Subcutaneous abdominal adipose tissue (tissue), 5 donors: ENCODE measurements at regions not wholly inside any gene's neighbourhood (a gene's known extent, or its start where the extent isn't known, plus 50 kb on each side); places are given as distances from the start of the nearest gene placed in this dataset.
"Not testable (repeated sequence)": the region's sequence is repeated elsewhere in the genome, so short reads cannot be mapped to it uniquely, and the experiment has no call there.

Experiments used
- H3K27ac ChIP-seq: one replicate; pipeline ENCODE4 v1.7.0; 2013; ENCODE audit warnings: low read depth, mild to moderate bottlenecking, inconsistent platforms, low read length, moderate library complexity
- H3K27me3 ChIP-seq, 5 donors: one replicate each; pipeline ENCODE4 v1.7.0; 2013; ENCODE audit warnings: low read length in 5 of 5, inconsistent platforms in 1 of 5; ENCODE audit not compliant: control insufficient read depth in 5 of 5, insufficient read depth in 4 of 5
- H3K36me3 ChIP-seq, 5 donors: one replicate each; pipeline ENCODE4 v1.7.0; 2013; ENCODE audit warnings: low read length in 5 of 5; ENCODE audit not compliant: control insufficient read depth in 5 of 5, insufficient read depth in 5 of 5
- H3K4me1 ChIP-seq, 5 donors: one replicate each; pipeline ENCODE4 v1.7.0; 2013; ENCODE audit warnings: low read length in 5 of 5, mild to moderate bottlenecking in 3 of 5, moderate library complexity in 1 of 5; ENCODE audit not compliant: control insufficient read depth in 5 of 5, insufficient read depth in 5 of 5
- H3K4me3 ChIP-seq, 5 donors: one replicate each; pipeline ENCODE4 v1.7.0; 2013; ENCODE audit warnings: low read length in 5 of 5, low read depth in 1 of 5
- H3K9ac ChIP-seq, 5 donors: one replicate each; pipeline ENCODE4 v1.7.0; 2013; ENCODE audit warnings: low read length in 5 of 5, mild to moderate bottlenecking in 4 of 5, moderate library complexity in 3 of 5
- H3K9me3 ChIP-seq, 5 donors: one replicate each; pipeline ENCODE4 v1.7.0; 2013; ENCODE audit warnings: low read length in 5 of 5; ENCODE audit not compliant: control insufficient read depth in 5 of 5
- donor health status: healthy.
- donor health status: healthy.
- donor health status: healthy.
- donor health status: healthy.
- donor health status: healthy.

DNA sequence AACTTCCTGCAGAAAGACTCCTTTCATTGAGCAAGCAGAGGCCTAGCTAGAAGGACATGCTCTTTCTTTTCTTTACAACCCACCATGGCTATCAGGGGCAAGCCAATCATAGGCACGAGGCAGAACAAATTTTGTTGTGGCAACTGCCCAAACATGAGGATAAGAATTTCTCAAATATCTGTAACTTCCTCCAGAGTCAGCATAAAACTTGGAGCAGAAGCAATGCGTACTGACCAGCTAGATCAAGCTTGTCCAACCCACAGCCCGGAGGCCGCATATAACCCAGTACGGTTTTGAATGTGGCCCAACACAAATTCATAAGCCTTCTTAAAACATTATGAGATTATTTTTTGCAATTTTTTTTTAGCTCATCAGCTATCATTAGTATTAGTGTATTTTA is 87.0 kb upstream of the SOX21 start:
- Histone ChIP-seq H3K27me3 (peaks cover 0 to 2% (median 0%) of the 10 kb centered on the region in 5 donors), H3K4me3 (no peak overlapping the region), H3K36me3 (no peaks in the 10 kb centered on the region)

GRCh38 chr13:94798738-94799137 is 86.4 kb upstream of the SOX21 start:
- no peaks in the 10 kb centered on the region for H3K36me3 ChIP-seq
- H3K4me1 ChIP-seq, result peaks cover 0 to 20% (median 9%) of the 10 kb centered on the region in 5 donors
- H3K9ac ChIP-seq, result no peak overlapping the region

More for the DNA sequence above, 87.0 kb upstream of the SOX21 start:
- no peak overlapping the region for H3K9ac ChIP-seq
- H3K4me1 ChIP-seq, result peaks cover 0 to 20% (median 9%) of the 10 kb centered on the region in 5 donors
- H3K27ac ChIP-seq, result no peak overlapping the region
- H3K9me3 ChIP-seq, result no peaks in the 10 kb centered on the region

GRCh38 chr13:94795292-94795691 is 82.9 kb upstream of the SOX21 start:
- Histone ChIP-seq H3K9me3 (peaks cover 0 to 3% (median 0%) of the 10 kb centered on the region in 5 donors), H3K36me3 (no peaks in the 10 kb centered on the region), H3K27me3 (no peaks in the 10 kb centered on the region), H3K9ac (no peak overlapping the region), H3K27ac (no peak overlapping the region), H3K4me3 (no peak overlapping the region), H3K4me1 (peaks cover 0 to 14% (median 9%) of the 10 kb centered on the region in 5 donors)

More at GRCh38 chr13:94798738-94799137, 86.4 kb upstream of the SOX21 start:
- no peak overlapping the region for H3K4me3 ChIP-seq
- no peak overlapping the region for H3K27ac ChIP-seq
- no peaks in the 10 kb centered on the region for H3K9me3 ChIP-seq
- peaks cover 0 to 2% (median 0%) of the 10 kb centered on the region in 5 donors for H3K27me3 ChIP-seq

DNA sequence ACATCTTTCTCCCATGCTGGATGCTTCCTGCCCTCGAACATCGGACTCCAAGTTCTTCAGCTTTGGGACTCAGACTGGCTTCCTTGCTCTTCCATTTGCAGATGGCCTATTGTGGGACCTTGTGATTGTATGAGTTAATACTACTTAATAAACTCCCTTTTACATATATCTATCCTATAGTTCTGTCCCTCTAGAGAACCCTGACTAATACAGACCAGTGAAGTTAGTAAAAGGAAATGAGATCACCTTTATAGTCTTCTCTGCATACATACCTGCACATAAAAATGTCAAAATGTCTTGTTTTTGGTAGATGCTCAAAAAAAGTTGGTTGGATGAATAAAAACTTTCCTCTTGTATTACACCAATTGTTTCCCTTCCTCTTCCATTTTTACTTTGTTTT is 73.9 kb upstream of the SOX21 start:
- not testable (repeated sequence) for H3K27me3 ChIP-seq, H3K4me1 ChIP-seq, H3K9ac ChIP-seq, H3K27ac ChIP-seq, H3K36me3 ChIP-seq, H3K4me3 ChIP-seq, H3K9me3 ChIP-seq

GRCh38 chr13:94784066-94784465 is 71.7 kb upstream of the SOX21 start:
- H3K27me3 ChIP-seq, result no peaks in the 10 kb centered on the region
- H3K9ac ChIP-seq, result no peak overlapping the region
- no peaks in the 10 kb centered on the region for H3K36me3 ChIP-seq
- no peak overlapping the region for H3K4me3 ChIP-seq
- H3K4me1 ChIP-seq, result no peaks in the 10 kb centered on the region
- H3K9me3 ChIP-seq, result peaks cover 0 to 6% (median 0%) of the 10 kb centered on the region in 5 donors
- H3K27ac ChIP-seq, result no peak overlapping the region

- H3K9me3 ChIP-seq, result peaks cover 0 to 6% (median 0%) of the 10 kb centered on the region in 5 donors
- no peak overlapping the region for H3K27ac ChIP-seq
- no peak overlapping the region for H3K9ac ChIP-seq
- no peaks in the 10 kb centered on the region for H3K4me1 ChIP-seq
- H3K4me3 ChIP-seq, result no peak overlapping the region
- H3K36me3 ChIP-seq, result no peaks in the 10 kb centered on the region
- H3K27me3 ChIP-seq, result no peaks in the 10 kb centered on the region
Observed at GRCh38 chr13:94783489-94783888, 71.1 kb upstream of the SOX21 start.

GRCh38 chr13:94780421-94780820 is 68.1 kb upstream of the SOX21 start:
- Histone ChIP-seq H3K27me3 (no peaks in the 10 kb centered on the region), H3K36me3 (no peaks in the 10 kb centered on the region)

DNA sequence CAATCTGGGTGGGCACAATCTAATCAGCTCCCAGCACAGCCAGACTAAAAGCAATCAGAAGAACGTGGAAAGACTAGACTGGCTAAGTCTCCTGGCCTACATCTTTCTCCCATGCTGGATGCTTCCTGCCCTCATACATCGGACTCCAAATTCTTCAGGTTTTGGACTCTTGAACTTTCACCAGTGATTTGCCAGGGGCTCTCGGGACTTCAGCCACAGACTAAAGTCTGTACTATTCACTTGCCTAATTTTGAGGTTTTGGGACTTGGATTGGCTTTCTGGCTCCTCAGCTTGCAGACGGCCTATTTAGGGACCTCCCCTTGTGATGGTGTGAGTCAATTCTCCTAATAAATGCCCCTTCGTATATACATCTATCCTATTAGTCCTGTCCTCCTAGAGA is 66.6 kb upstream of the SOX21 start:
- H3K4me1 ChIP-seq, result no peaks in the 10 kb centered on the region
- no peaks in the 10 kb centered on the region for H3K27me3 ChIP-seq
- no peak overlapping the region for H3K4me3 ChIP-seq
- no peak overlapping the region for H3K27ac ChIP-seq
- H3K9me3 ChIP-seq, result peaks cover 0 to 6% (median 0%) of the 10 kb centered on the region in 5 donors
- no peaks in the 10 kb centered on the region for H3K36me3 ChIP-seq
- no peak overlapping the region for H3K9ac ChIP-seq

More at GRCh38 chr13:94780421-94780820, 68.1 kb upstream of the SOX21 start:
- no peak overlapping the region for H3K4me3 ChIP-seq
- H3K4me1 ChIP-seq, result no peaks in the 10 kb centered on the region
- no peak overlapping the region for H3K9ac ChIP-seq
- no peak overlapping the region for H3K27ac ChIP-seq
- H3K9me3 ChIP-seq, result peaks cover 0 to 6% (median 0%) of the 10 kb centered on the region in 5 donors

DNA sequence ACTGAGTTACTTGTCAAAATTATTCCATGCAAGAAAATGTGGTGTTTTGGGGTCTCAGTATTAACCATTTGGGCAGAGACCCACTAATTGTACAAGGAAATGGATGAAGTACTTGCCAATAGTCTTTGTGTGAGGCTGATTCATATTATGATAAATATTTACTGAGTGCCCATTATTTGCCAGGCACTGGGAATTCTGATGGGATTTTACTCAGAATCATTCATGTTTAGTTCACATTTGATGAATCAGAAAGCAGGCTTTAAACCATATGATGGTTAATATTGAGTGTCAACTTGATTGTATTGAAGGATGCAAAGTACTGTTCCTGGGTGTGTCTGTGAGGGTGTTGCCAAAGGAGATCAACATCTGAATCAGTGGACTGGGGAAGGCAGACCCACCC is 66.2 kb upstream of the SOX21 start:
- Histone ChIP-seq H3K9me3 (peaks cover 0 to 6% (median 0%) of the 10 kb centered on the region in 5 donors), H3K4me1 (no peaks in the 10 kb centered on the region), H3K36me3 (no peaks in the 10 kb centered on the region), H3K27ac (no peak overlapping the region), H3K9ac (no peak overlapping the region), H3K4me3 (no peak overlapping the region), H3K27me3 (no peaks in the 10 kb centered on the region)

DNA sequence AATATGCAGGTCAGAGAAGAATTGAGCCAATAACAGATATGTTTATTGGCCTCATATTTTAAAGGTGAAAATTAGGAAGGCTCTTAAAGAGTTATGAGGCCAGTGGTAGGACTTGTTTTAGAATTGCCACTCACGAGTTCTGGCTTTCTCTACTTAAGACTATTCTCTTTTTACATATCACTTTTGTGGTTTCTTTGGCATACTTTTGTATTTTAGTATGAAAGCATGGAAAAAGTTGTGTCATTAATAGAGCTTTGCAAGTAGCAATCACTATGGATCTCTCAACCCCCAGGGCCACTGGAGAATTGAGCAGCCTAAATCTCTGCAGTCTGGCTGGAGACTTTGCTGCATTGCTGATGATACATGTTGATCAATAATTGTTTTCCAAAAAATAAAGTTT is 64.6 kb upstream of the SOX21 start:
- Histone ChIP-seq H3K4me1 (no peaks in the 10 kb centered on the region), H3K9ac (no peak overlapping the region), H3K27me3 (no peaks in the 10 kb centered on the region), H3K36me3 (no peaks in the 10 kb centered on the region), H3K9me3 (no peaks in the 10 kb centered on the region), H3K27ac (no peak overlapping the region), H3K4me3 (no peak overlapping the region)

DNA sequence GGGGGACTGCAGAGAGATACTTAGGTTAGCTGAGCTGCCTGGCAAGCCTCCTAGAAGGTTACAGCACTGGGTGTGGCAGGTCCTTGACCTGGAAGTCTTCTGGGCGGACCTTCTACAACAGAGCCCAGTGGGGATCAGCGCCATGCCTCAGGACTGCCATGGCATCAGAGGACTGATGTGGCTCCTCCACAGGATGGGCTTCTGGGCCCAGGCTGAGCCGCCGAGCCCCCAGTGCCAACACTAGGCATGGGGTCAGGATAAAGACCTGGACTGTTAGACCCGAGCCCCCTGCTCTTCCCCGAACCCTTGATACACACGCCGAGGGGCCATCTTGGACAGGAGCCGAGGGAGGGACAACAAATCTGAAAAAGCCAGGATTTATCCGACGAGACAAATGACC is 64.0 kb upstream of the SOX21 start:
- H3K4me3 ChIP-seq, result no peak overlapping the region
- H3K9ac ChIP-seq, result no peak overlapping the region
- no peaks in the 10 kb centered on the region for H3K27me3 ChIP-seq
- H3K36me3 ChIP-seq, result no peaks in the 10 kb centered on the region
- no peak overlapping the region for H3K27ac ChIP-seq
- no peaks in the 10 kb centered on the region for H3K9me3 ChIP-seq
- H3K4me1 ChIP-seq, result no peaks in the 10 kb centered on the region
